ENCODE measurements at regions not wholly inside any gene's neighbourhood (a gene's known extent, or its start where the extent isn't known, plus 50 kb on each side); places are given as distances from the start of the nearest gene placed in this dataset.

GRCh38 chr6:74409447-74409846, 713.4 kb downstream of the CD109 start:
- Histone ChIP-seq H3K4me2 (no peak overlapping the region), H3K4me1 (ENCODE audit: insufficient read depth) (peaks cover 4% of the 10 kb centered on the region; the same call in 1 of the 2 replicates), H2AFZ (no peak overlapping the region), H3F3A (replicated peaks; ENCODE audit: low read depth) (no peaks in the 10 kb centered on the region), H4K20me1 (replicated peaks; ENCODE audit: insufficient read depth) (no peaks in the 10 kb centered on the region), H3K9me2 (ENCODE audit: insufficient read depth) (no peaks in the 10 kb centered on the region), H3K4me3 (no peak overlapping the region), H3K27me3 (ENCODE audit: insufficient read depth) (no peaks in the 10 kb centered on the region), H3K27ac (ENCODE audit: low read depth) (no peak overlapping the region), H3K36me3 (ENCODE audit: insufficient read depth) (no peaks in the 10 kb centered on the region), H3K79me2 (replicated peaks; ENCODE audit: insufficient read depth) (no peaks in the 10 kb centered on the region)
- Mint-ChIP-seq H3K27me3 (ENCODE audit: insufficient read depth, low read depth, poor library complexity) (no peaks in the 10 kb centered on the region), H3K4me1 (no peaks in the 10 kb centered on the region), H3K27ac (no peak overlapping the region), H3K4me3 (no peak overlapping the region), H3K9me3 (peaks cover 5% of the 10 kb centered on the region; the same call in 1 of the 3 replicates), H3K36me3 (ENCODE audit: low read depth) (no peaks in the 10 kb centered on the region; the same call in 2 of the 3 replicates)
- ATAC-seq (peak; percentile 52), DNase-seq (ENCODE audit: low spot score) (peak; percentile 30)
- TF ChIP-seq CTCF (conservative IDR thresholded peaks at IDR 0.05; ENCODE audit: low read depth in 2 of 2) (peak; percentile 49 to 53), NANOG (IDR thresholded peaks at IDR 0.05; ENCODE audit: borderline replicate concordance) (no peak)

- no peak overlapping the region for H3K4me3 Mint-ChIP-seq
- Histone ChIP-seq H4K20me1 (replicated peaks; ENCODE audit: insufficient read depth) (no peaks in the 10 kb centered on the region), H3K4me2 (no peak overlapping the region), H3K27ac (ENCODE audit: low read depth) (no peak overlapping the region), H3K4me1 (ENCODE audit: insufficient read depth) (peaks cover 4% of the 10 kb centered on the region; the same call in 1 of the 2 replicates), H2AFZ (no peak overlapping the region), H3K27me3 (ENCODE audit: insufficient read depth) (no peaks in the 10 kb centered on the region), H3K9me2 (ENCODE audit: insufficient read depth) (no peaks in the 10 kb centered on the region), H3K36me3 (ENCODE audit: insufficient read depth) (no peaks in the 10 kb centered on the region), H3F3A (replicated peaks; ENCODE audit: low read depth) (no peaks in the 10 kb centered on the region), H3K79me2 (replicated peaks; ENCODE audit: insufficient read depth) (no peaks in the 10 kb centered on the region), H3K4me3 (no peak overlapping the region)
- H3K4me1 Mint-ChIP-seq = no peaks in the 10 kb centered on the region
- no peak for ATAC-seq
- H3K27ac Mint-ChIP-seq = 0 out of 2 replicates have a peak overlapping the region, but pooled peaks have one; percentile 75
- DNase-seq (ENCODE audit: low spot score) = no peak
- H3K9me3 Mint-ChIP-seq = peaks cover 5% of the 10 kb centered on the region; the same call in 1 of the 3 replicates
- no peaks in the 10 kb centered on the region for H3K27me3 Mint-ChIP-seq (ENCODE audit: insufficient read depth, low read depth, poor library complexity)
- H3K36me3 Mint-ChIP-seq (ENCODE audit: low read depth) = no peaks in the 10 kb centered on the region; the same call in 2 of the 3 replicates
- TF ChIP-seq EZH2phosphoT487 (IDR thresholded peaks at IDR 0.05; ENCODE audit: unreplicated experiment) (no peak), POLR2AphosphoS5 (IDR thresholded peaks at IDR 0.05; ENCODE audit: low read depth) (no peak), REST (IDR thresholded peaks at IDR 0.05; ENCODE audit: unreplicated experiment) (no peak), ZNF331 (CRISPR knock-in tag; IDR thresholded peaks at IDR 0.05; ENCODE audit: low read depth) (no peak), CTCF (conservative IDR thresholded peaks at IDR 0.05; ENCODE audit: low read depth in 2 of 2) (no peak), JUNB (IDR thresholded peaks at IDR 0.05; ENCODE audit: unreplicated experiment) (no peak), STAT1 (IDR thresholded peaks at IDR 0.05; ENCODE audit: unreplicated experiment) (no peak), EZH2 (IDR thresholded peaks at IDR 0.05; ENCODE audit: low read depth, unreplicated experiment) (no peak), ETS1 (IDR thresholded peaks at IDR 0.05) (no peak)
These were observed 712.8 kb downstream of the CD109 start for GRCh38 chr6:74408844-74409243.

Measured in GM23338 (cell line).